ENCODE measurements at regions not wholly inside any gene's neighbourhood (a gene's known extent, or its start where the extent isn't known, plus 50 kb on each side); places are given as distances from the start of the nearest gene placed in this dataset.

GRCh38 chr5:110940136-110940535 lies 131.4 kb upstream of the TSLP start:
- WGBS, 4 donors: 73 to 78% (median 75%) methylated on average over 4 to 6 of the region's 6 CpGs
- Histone ChIP-seq H3K36me3 (no peaks in the 10 kb centered on the region), H3K27me3 (no peaks in the 10 kb centered on the region), H3K4me1 (no peaks in the 10 kb centered on the region), H3K27ac (no peak overlapping the region), H3K4me3 (no peak overlapping the region), H3K9me3 (no peaks in the 10 kb centered on the region)
- DNase-seq (no peak), ATAC-seq (no peak)
- TF ChIP-seq POLR2A (IDR thresholded peaks at IDR 0.05) (no peak), CTCF (IDR thresholded peaks at IDR 0.05) (no peak)
- intact Hi-C loops (cut with DNase I): no loop called here

- no peak for ATAC-seq
- Histone ChIP-seq H3K4me1 (no peaks in the 10 kb centered on the region), H3K9me3 (no peaks in the 10 kb centered on the region), H3K4me3 (no peak overlapping the region), H3K27me3 (no peaks in the 10 kb centered on the region), H3K27ac (no peak overlapping the region), H3K36me3 (no peaks in the 10 kb centered on the region)
- intact Hi-C loops (cut with DNase I): no loop called here
- WGBS, 4 donors: 58 to 78% (median 65%) methylated on average over 3 of the region's 3 CpGs
- TF ChIP-seq CTCF (IDR thresholded peaks at IDR 0.05) (no peak), POLR2A (IDR thresholded peaks at IDR 0.05) (no peak)
- DNase-seq: no peak
Observed at GRCh38 chr5:110945874-110946436, 125.6 kb upstream of the TSLP start.

- 60 to 67% (median 62%) methylated on average over 2 of the region's 2 CpGs for WGBS, 4 donors
- no peak overlapping the region for H3K27ac ChIP-seq
- H3K27me3 ChIP-seq: no peaks in the 10 kb centered on the region
- DNase-seq (no peak), ATAC-seq (no peak)
- no peaks in the 10 kb centered on the region for H3K36me3 ChIP-seq
- H3K9me3 ChIP-seq: peaks cover 0 to 6% (median 0%) of the 10 kb centered on the region in 12 donors
- TF ChIP-seq POLR2A (IDR thresholded peaks at IDR 0.05) (no peak), CTCF (IDR thresholded peaks at IDR 0.05) (no peak)
- H3K4me3 ChIP-seq: no peak overlapping the region
- intact Hi-C loops (cut with DNase I): no loop called here
- no peaks in the 10 kb centered on the region for H3K4me1 ChIP-seq
Observed at GRCh38 chr5:110951373-110951791, 120.1 kb upstream of the TSLP start.

GRCh38 chr5:110956280-110956912 lies 115.1 kb upstream of the TSLP start:
- intact Hi-C loops (cut with DNase I): no loop called here
- H3K4me1 ChIP-seq: no peaks in the 10 kb centered on the region
- no peak overlapping the region for H3K4me3 ChIP-seq
- no peaks in the 10 kb centered on the region for H3K36me3 ChIP-seq
- ATAC-seq (no peak), DNase-seq (no peak)
- TF ChIP-seq CTCF (IDR thresholded peaks at IDR 0.05): no peak
- no peak for TF ChIP-seq POLR2A (IDR thresholded peaks at IDR 0.05)
- peaks cover 0 to 6% (median 0%) of the 10 kb centered on the region in 12 donors for H3K9me3 ChIP-seq
- WGBS, 4 donors: 57 to 81% (median 70%) methylated on average over 11 to 20 of the region's 20 CpGs
- no peak overlapping the region for H3K27ac ChIP-seq
- no peaks in the 10 kb centered on the region for H3K27me3 ChIP-seq
